ENCODE measurements at regions not wholly inside any gene's neighbourhood (a gene's known extent, or its start where the extent isn't known, plus 50 kb on each side); places are given as distances from the start of the nearest gene placed in this dataset.

- TF ChIP-seq, protein P1, sequence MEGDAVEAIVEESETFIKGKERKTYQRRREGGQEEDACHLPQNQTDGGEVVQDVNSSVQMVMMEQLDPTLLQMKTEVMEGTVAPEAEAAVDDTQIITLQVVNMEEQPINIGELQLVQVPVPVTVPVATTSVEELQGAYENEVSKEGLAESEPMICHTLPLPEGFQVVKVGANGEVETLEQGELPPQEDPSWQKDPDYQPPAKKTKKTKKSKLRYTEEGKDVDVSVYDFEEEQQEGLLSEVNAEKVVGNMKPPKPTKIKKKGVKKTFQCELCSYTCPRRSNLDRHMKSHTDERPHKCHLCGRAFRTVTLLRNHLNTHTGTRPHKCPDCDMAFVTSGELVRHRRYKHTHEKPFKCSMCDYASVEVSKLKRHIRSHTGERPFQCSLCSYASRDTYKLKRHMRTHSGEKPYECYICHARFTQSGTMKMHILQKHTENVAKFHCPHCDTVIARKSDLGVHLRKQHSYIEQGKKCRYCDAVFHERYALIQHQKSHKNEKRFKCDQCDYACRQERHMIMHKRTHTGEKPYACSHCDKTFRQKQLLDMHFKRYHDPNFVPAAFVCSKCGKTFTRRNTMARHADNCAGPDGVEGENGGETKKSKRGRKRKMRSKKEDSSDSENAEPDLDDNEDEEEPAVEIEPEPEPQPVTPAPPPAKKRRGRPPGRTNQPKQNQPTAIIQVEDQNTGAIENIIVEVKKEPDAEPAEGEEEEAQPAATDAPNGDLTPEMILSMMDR (IDR thresholded peaks at IDR 0.05; ENCODE audit: insufficient read depth, low read depth, low read length) = no peak
- no peak for TF ChIP-seq EZH2 (IDR thresholded peaks at IDR 0.05; ENCODE audit: insufficient read depth, low read length)
Measured at GRCh38 chr1:163770265-163770664, 448.5 kb downstream of the NUF2 start.

Data from astrocyte (in vitro differentiated cells and primary cell).